GM19372 (cell line): ENCODE measurements at regions not wholly inside any gene's neighbourhood (a gene's known extent, or its start where the extent isn't known, plus 50 kb on each side); places are given as distances from the start of the nearest gene placed in this dataset.

ENCODE experiments used
- ATAC-seq: cut with Tn5 transposase; IDR thresholded peaks from one replicate; pipeline ENCODE4 v1.9.1; 2021; ENCODE audit warnings: mild to moderate bottlenecking, low read depth, moderate library complexity; ENCODE audit not compliant: unreplicated experiment

DNA sequence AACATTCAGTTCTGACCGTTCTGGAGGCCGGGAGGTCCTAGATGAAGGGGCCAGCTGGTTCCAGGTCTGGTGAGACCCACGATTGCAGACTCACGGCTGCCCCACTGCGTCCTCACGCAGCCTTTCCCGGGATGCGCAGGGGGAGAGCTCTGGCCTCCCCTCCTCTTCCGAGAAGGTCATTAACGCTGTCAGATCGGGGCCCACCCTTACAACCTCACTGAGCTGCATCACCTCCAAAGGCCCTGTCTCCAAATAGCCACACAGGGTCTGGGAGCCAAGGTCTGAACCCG, 66.6 kb upstream of the PPP1R26 start:
- no peak for ATAC-seq

DNA sequence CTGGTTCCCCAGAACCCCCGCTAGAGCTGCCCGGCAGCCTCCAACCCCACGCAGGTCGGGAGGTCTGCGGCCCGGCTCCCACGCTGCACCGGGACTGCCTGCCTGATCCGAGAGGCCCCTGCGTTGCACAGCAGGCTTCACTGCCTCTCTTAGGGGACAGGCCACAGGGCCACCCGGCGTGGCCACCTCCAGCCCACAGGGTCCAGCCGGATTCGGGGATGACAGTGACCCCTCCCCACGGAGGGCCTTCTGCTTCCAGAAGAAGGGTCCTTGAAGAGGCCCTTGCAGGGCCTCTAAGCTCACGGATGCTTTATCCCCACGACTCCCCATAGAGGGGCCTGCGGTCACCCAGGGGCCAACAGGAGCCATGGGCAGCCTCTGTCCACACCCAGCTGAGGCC, 66.1 kb upstream of the PPP1R26 start:
- no peak for ATAC-seq

DNA sequence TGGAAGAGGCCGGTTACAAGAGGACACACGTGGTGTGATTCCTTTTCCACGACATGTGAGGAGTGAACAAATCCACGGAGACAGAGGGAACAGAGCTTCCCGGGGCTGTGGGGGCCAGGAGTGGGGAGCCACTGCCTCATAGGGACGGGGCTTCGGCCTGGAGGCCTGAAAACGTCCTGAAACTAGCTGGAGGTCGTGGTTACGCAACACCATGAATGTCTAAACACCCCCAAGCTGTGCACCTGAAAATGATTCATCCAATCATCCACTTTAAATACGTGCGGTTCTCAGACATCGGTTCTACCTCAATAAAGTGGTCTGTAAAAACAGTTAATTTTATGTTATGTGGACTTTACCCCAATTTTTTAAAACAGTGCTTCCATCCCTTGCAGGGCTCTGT, 65.3 kb upstream of the PPP1R26 start:
- ATAC-seq: no peak

DNA sequence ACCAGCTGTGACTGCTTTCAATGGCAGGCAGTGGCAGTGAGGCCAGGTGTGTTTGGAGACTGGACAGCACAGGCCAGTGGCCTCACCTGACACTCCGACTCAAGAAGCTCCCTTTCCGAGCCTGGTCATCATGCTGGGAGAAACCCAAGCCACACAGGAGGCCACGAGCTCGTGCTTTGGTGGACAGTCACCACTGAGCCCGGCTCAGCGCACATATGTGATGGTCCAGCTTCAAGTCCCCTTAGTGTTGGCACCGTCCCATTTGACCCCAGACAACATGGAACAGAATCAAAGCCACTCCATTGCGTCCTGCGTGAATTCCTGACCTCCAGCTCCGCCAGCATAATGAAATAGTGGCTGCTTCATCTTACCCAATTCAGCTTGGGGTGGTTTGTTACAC, 64.0 kb upstream of the PPP1R26 start:
- no peak for ATAC-seq

DNA sequence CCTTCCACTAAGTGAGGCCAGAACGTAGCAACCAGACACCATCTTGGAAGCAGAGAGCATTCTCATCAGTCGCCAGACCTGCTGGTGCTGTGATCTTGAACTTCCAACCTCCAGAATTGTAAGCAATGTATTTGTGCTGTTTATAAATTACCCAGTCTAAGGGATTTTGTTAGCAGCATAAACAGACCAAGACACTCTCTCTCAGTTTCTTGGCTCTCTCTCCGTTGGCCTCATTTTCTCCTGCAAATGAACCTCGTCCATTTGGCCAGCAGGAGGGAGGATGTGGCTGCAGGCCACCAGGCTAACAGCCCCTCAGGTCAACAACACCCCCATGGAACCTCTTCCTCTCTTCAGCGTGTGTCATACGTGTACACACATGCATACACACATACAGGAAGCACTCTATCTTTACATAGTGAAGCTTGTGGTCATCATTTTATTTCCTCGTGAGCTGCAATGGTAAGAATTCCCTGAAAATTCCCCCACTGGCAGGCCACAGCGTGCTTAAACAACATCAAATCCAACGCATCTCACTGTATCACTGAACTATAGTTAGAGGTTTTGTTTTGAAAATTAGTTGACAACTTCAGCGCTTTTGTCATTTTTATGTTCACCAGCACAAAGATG, 62.8 kb upstream of the PPP1R26 start:
- ATAC-seq: no peak

DNA sequence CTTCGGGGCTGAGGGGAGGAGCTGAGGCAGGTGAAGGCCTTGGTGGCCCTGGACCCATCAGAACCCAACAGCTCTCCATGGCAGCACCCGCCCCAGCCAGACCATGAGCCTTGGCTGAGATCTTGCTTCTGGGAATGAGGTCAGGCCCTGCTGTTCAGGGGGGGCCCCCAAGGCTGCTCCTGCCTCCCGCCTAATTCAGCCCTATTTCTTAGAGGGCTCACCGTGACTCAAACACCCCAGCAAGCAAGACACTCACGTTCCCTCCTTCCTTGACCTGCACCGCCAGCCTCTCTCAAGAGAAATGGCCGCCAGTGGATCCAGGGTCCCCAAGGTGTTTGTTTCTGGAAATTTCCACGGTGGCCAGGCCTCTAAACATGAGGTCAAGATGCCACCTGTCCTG, 61.4 kb upstream of the PPP1R26 start:
- ATAC-seq: no peak

DNA sequence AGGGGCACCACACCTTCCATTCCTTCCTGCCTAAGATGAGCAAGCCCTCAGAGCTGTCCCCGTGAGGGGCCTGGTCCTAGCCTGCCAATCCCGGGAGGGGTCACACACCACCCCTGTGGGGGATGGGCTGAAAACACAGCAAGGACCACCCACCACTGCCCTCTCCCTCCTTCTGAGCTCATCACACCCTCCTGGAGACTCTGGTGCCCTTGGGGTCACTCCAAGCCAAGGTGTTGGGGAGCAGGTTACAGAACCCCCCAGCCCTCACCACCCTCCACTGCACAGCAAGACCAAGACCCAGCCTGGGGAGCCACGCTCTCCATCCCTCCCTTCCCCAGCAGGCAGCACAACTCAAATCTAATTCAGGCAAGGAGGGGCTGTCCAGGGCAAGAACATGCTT, 60.5 kb upstream of the PPP1R26 start:
- ATAC-seq: no peak

DNA sequence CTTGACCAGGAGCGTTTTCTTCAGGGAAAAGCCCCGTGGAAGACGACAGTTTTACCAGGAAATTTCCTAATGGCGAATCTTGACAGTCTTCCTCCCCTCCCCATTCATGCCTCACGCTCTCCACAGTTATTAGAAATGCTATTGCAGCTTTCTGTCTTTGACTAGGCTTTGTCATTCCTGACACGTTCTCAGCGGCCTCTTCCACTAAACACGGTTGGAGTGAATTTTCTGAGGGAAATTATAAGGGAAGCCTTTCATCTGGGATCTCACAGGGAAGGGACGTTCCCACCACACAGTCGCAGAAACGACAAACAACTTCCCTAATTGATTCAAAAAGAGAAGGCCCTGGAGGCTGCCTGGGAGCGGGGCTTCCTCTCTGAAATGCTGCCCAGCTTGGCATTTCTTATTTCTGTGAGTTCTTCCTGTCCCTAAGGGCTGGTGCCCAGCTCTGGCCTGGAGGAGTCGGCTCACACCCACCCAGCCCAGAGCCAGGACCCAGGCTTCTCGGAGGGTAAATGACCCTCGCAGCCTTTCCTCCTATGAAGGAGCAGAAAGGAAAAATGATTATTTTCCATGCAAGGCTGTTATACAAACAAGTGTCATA, 57.1 kb upstream of the PPP1R26 start:
- no peak for ATAC-seq

DNA sequence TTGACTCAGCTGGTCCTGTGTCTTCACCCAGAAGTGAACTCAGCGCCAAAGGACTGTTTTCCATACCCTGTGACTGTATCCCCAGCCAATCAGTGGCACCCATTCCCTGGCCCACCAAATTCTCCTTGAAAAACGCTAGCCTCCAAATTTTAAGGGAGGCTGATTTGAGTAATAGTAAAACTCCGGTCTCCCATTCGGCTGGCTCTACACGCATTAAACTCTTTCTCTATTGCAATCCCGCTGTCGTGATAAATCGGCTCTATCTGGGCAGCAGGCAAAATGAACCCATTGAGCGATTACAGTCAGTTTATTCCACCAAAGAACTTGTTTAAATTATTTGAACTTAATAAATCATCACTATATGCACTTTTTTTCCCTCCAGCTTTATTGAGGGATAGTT, 55.9 kb upstream of the PPP1R26 start:
- ATAC-seq: no peak
